ENCODE measurements at regions not wholly inside any gene's neighbourhood (a gene's known extent, or its start where the extent isn't known, plus 50 kb on each side); places are given as distances from the start of the nearest gene placed in this dataset.

GRCh38 chr3:139217633-139218032 lies 126.2 kb upstream of the MRPS22 start:
- H3K36me3 ChIP-seq: no peaks in the 10 kb centered on the region
- no peak overlapping the region for H3K4me3 ChIP-seq
- intact Hi-C loops (cut with DNase I): no loop called here
- no peaks in the 10 kb centered on the region for H3K27me3 ChIP-seq
- no peak for DNase-seq (ENCODE audit: low spot score in 2 of 2)
- no peak for TF ChIP-seq CTCF (IDR thresholded peaks at IDR 0.05)
- no peaks in the 10 kb centered on the region for H3K9me3 ChIP-seq
- no peak overlapping the region for H3K27ac ChIP-seq
- no peaks in the 10 kb centered on the region for H3K4me1 ChIP-seq

- Histone ChIP-seq H3K36me3 (no peaks in the 10 kb centered on the region), H3K27ac (no peak overlapping the region), H3K27me3 (no peaks in the 10 kb centered on the region), H3K9me3 (no peaks in the 10 kb centered on the region), H3K4me1 (no peaks in the 10 kb centered on the region), H3K4me3 (no peak overlapping the region)
- no peak for DNase-seq (ENCODE audit: low spot score in 2 of 2)
- intact Hi-C loops (cut with DNase I): no loop called here
- no peak for TF ChIP-seq CTCF (IDR thresholded peaks at IDR 0.05)
Observed at GRCh38 chr3:139218046-139218445, 125.8 kb upstream of the MRPS22 start.

- no peak for DNase-seq (ENCODE audit: low spot score in 2 of 2)
- Histone ChIP-seq H3K36me3 (no peaks in the 10 kb centered on the region), H3K4me3 (no peak overlapping the region), H3K27me3 (no peaks in the 10 kb centered on the region), H3K27ac (no peak overlapping the region), H3K9me3 (no peaks in the 10 kb centered on the region), H3K4me1 (no peaks in the 10 kb centered on the region)
- TF ChIP-seq CTCF (IDR thresholded peaks at IDR 0.05): no peak
- intact Hi-C loops (cut with DNase I): no loop called here
Observed at GRCh38 chr3:139219463-139219862, 124.4 kb upstream of the MRPS22 start.

GRCh38 chr3:139222100-139222657 lies 121.6 kb upstream of the MRPS22 start:
- H3K4me3 ChIP-seq: no peak overlapping the region
- no peaks in the 10 kb centered on the region for H3K4me1 ChIP-seq
- H3K9me3 ChIP-seq: no peaks in the 10 kb centered on the region
- intact Hi-C loops (cut with DNase I): no loop called here
- DNase-seq (ENCODE audit: low spot score in 2 of 2): no peak
- H3K27me3 ChIP-seq: no peaks in the 10 kb centered on the region
- no peaks in the 10 kb centered on the region for H3K36me3 ChIP-seq
- no peak overlapping the region for H3K27ac ChIP-seq
- TF ChIP-seq CTCF (IDR thresholded peaks at IDR 0.05): no peak

GRCh38 chr3:139225548-139225947 lies 118.3 kb upstream of the MRPS22 start:
- no peak for DNase-seq (ENCODE audit: low spot score in 2 of 2)
- Histone ChIP-seq H3K27me3 (no peaks in the 10 kb centered on the region), H3K36me3 (no peaks in the 10 kb centered on the region), H3K4me1 (no peaks in the 10 kb centered on the region), H3K9me3 (no peaks in the 10 kb centered on the region), H3K27ac (no peak overlapping the region), H3K4me3 (no peak overlapping the region)
- intact Hi-C loops (cut with DNase I): no loop called here
- TF ChIP-seq CTCF (IDR thresholded peaks at IDR 0.05): no peak

GRCh38 chr3:139226731-139227130 lies 117.1 kb upstream of the MRPS22 start:
- no peaks in the 10 kb centered on the region for H3K27me3 ChIP-seq
- H3K4me1 ChIP-seq: no peaks in the 10 kb centered on the region
- H3K4me3 ChIP-seq: no peak overlapping the region
- intact Hi-C loops (cut with DNase I): no loop called here
- H3K36me3 ChIP-seq: no peaks in the 10 kb centered on the region
- TF ChIP-seq CTCF (IDR thresholded peaks at IDR 0.05): no peak
- H3K9me3 ChIP-seq: no peaks in the 10 kb centered on the region
- no peak overlapping the region for H3K27ac ChIP-seq
- no peak for DNase-seq (ENCODE audit: low spot score in 2 of 2)

Measured in ascending aorta (tissue), 2 donors.